Mammary epithelial cell (primary cell): ENCODE measurements at regions not wholly inside any gene's neighbourhood (a gene's known extent, or its start where the extent isn't known, plus 50 kb on each side); places are given as distances from the start of the nearest gene placed in this dataset.

Source experiments
- EZH2 ChIP-seq: IDR thresholded peaks from 2 replicates; pipeline ENCODE4 v1.6.1; 2012; ENCODE audit warnings: low read length, inconsistent platforms, borderline replicate concordance
- TF ChIP-seq, protein P1 (sequence below), 2 donors: IDR thresholded peaks in 1 of 2; conservative IDR thresholded peaks in 1 of 2; 2 replicates each; pipeline ENCODE4 v1.5.1; 2011 to 2012; ENCODE audit warnings: inconsistent platforms in 2 of 2, low read length in 2 of 2, mild to moderate bottlenecking in 2 of 2, control low read depth in 1 of 2, low read depth in 1 of 2; ENCODE audit not compliant: insufficient read depth in 1 of 2; ENCODE audit errors: extremely low read depth in 1 of 2

DNA sequence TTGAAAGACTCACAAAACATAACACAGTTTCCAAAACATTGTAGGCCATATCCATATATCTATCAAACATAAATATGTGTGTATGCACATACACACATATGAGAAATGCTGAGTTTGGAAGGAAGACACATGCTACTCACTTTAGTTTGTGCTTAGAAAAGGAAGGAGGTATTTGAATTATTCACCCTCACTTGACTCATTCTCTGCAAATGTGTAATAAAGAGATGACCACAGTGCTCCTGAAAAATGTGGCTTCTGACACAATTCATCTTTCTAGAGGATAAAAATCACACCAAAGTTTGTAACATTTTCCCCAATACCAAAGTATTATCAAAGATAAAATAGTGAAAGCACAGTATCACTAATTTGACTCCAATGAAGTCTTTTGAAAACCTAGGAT, 950.1 kb downstream of the FAT4 start:
- TF ChIP-seq, protein P1, sequence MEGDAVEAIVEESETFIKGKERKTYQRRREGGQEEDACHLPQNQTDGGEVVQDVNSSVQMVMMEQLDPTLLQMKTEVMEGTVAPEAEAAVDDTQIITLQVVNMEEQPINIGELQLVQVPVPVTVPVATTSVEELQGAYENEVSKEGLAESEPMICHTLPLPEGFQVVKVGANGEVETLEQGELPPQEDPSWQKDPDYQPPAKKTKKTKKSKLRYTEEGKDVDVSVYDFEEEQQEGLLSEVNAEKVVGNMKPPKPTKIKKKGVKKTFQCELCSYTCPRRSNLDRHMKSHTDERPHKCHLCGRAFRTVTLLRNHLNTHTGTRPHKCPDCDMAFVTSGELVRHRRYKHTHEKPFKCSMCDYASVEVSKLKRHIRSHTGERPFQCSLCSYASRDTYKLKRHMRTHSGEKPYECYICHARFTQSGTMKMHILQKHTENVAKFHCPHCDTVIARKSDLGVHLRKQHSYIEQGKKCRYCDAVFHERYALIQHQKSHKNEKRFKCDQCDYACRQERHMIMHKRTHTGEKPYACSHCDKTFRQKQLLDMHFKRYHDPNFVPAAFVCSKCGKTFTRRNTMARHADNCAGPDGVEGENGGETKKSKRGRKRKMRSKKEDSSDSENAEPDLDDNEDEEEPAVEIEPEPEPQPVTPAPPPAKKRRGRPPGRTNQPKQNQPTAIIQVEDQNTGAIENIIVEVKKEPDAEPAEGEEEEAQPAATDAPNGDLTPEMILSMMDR (conservative IDR thresholded peaks at IDR 0.05 in 1 of 2, IDR thresholded peaks at IDR 0.05 in 1 of 2; ENCODE audit: extremely low read depth in 1 of 2, insufficient read depth in 1 of 2, low read depth in 1 of 2, low read length in 2 of 2) = no peak
- no peak for TF ChIP-seq EZH2
